ENCODE measurements at regions not wholly inside any gene's neighbourhood (a gene's known extent, or its start where the extent isn't known, plus 50 kb on each side); places are given as distances from the start of the nearest gene placed in this dataset.
A peak's percentile ranks its signal among the peaks of the same experiment; 100 is the strongest.

GRCh38 chr3:130826516-130827182, 67.2 kb upstream of the ATP2C1 start:
- ATAC-seq = no peak
- no peaks in the 10 kb centered on the region for H3K9me3 Mint-ChIP-seq
- peaks cover 39% of the 10 kb centered on the region for H3K4me1 Mint-ChIP-seq
- DNase-seq (ENCODE audit: low spot score) = no peak
- H3K36me3 Mint-ChIP-seq = no peaks in the 10 kb centered on the region
- H3K4me3 Mint-ChIP-seq = no peak overlapping the region
- no peak for TF ChIP-seq ETV6 (CRISPR knock-in tag; IDR thresholded peaks at IDR 0.05)
- H3K27me3 Mint-ChIP-seq (ENCODE audit: low read depth) = no peaks in the 10 kb centered on the region
- ChIA-PET CTCF (no interaction called here), POLR2A (interaction anchor here (1.2 kb wide), 1 partner anchor 80 kb away, joined by 3 read pairs; the partner anchor contains the start of gene PIK3R4)
- no peak overlapping the region for H3K27ac Mint-ChIP-seq

GRCh38 chr3:130827486-130827885, 66.4 kb upstream of the ATP2C1 start:
- Mint-ChIP-seq H3K27ac (no peak overlapping the region), H3K4me3 (no peak overlapping the region), H3K36me3 (no peaks in the 10 kb centered on the region), H3K9me3 (no peaks in the 10 kb centered on the region), H3K27me3 (ENCODE audit: low read depth) (no peaks in the 10 kb centered on the region), H3K4me1 (peaks cover 47% of the 10 kb centered on the region)
- no peak; the same call in 1 of the 2 replicates for ATAC-seq
- TF ChIP-seq CREB1 (CRISPR knock-in tag; IDR thresholded peaks at IDR 0.05) = no peak
- no peak for DNase-seq (ENCODE audit: low spot score)
- POLR2A ChIA-PET = no interaction called here
- CTCF ChIA-PET = no interaction called here

- ATAC-seq = peak; percentile 87
- peak overlapping the region; percentile 61; the same call in 1 of the 2 replicates for H3K27ac Mint-ChIP-seq
- no peaks in the 10 kb centered on the region for H3K9me3 Mint-ChIP-seq
- peaks cover 61% of the 10 kb centered on the region for H3K4me1 Mint-ChIP-seq
- ChIA-PET CTCF (interaction anchor here (0.5 kb wide), 1 partner anchor 236 kb away, joined by 3 read pairs; no protein-coding TSS in a partner anchor), POLR2A (no interaction called here)
- no peak overlapping the region for H3K4me3 Mint-ChIP-seq
- H3K36me3 Mint-ChIP-seq = no peaks in the 10 kb centered on the region
- no peak for DNase-seq (ENCODE audit: low spot score)
- no peaks in the 10 kb centered on the region for H3K27me3 Mint-ChIP-seq (ENCODE audit: low read depth)
- no peak for TF ChIP-seq PRDM15 (CRISPR knock-in tag; IDR thresholded peaks at IDR 0.05)
- TF ChIP-seq CREB1 (CRISPR knock-in tag; IDR thresholded peaks at IDR 0.05) = no peak
- no peak for TF ChIP-seq SMAD3 (CRISPR knock-in tag; IDR thresholded peaks at IDR 0.05; ENCODE audit: borderline replicate concordance)
- TF ChIP-seq ATF6 (CRISPR knock-in tag; IDR thresholded peaks at IDR 0.05) = no peak
- TF ChIP-seq RORB (CRISPR knock-in tag; IDR thresholded peaks at IDR 0.05) = no peak
- TF ChIP-seq HMGA2 (CRISPR knock-in tag; IDR thresholded peaks at IDR 0.05) = no peak
- no peak for TF ChIP-seq ERG (CRISPR knock-in tag; IDR thresholded peaks at IDR 0.05)
- no peak for TF ChIP-seq STAT6 (CRISPR knock-in tag; conservative IDR thresholded peaks at IDR 0.05; ENCODE audit: low read depth)
- no peak for TF ChIP-seq TCF7 (CRISPR knock-in tag; IDR thresholded peaks at IDR 0.05; ENCODE audit: low read depth)
- no peak for TF ChIP-seq GABPB1 (CRISPR knock-in tag; IDR thresholded peaks at IDR 0.05)
- no peak for TF ChIP-seq CDX4 (CRISPR knock-in tag; IDR thresholded peaks at IDR 0.05; ENCODE audit: borderline replicate concordance)
- TF ChIP-seq NR2C2 (CRISPR knock-in tag; IDR thresholded peaks at IDR 0.05) = no peak
- TF ChIP-seq ZNF281 (CRISPR knock-in tag; IDR thresholded peaks at IDR 0.05) = no peak
Measured at GRCh38 chr3:130828948-130829947, 64.6 kb upstream of the ATP2C1 start.

Measured in WTC11 (cell line).